OCI-LY1 (cell line): ENCODE measurements at regions not wholly inside any gene's neighbourhood (a gene's known extent, or its start where the extent isn't known, plus 50 kb on each side); places are given as distances from the start of the nearest gene placed in this dataset.

Source experiments
- H2AFZ ChIP-seq: fragments of 200-600 bp; sonication (generic), shearing (Covaris generic); 2 replicates; pipeline ENCODE4 v1.6.0; 2014; ENCODE audit warnings: antibody characterized with exemption, mild to moderate bottlenecking, low read length
- H3F3A ChIP-seq: fragments of 200-600 bp; sonication (generic), shearing (Covaris generic); 2 replicates; pipeline ENCODE4 v1.6.0; 2014; ENCODE audit warnings: mild to moderate bottlenecking, antibody characterized with exemption, low read length, moderate library complexity; ENCODE audit not compliant: insufficient read depth
- H3K27ac ChIP-seq: fragments of 200-600 bp; sonication (generic); 2 replicates; pipeline ENCODE4 v1.5.1; 2014; ENCODE audit warnings: low read length, mixed run types, mild to moderate bottlenecking, low read depth; ENCODE audit not compliant: poor library complexity, severe bottlenecking
- H3K27me3 ChIP-seq: fragments of 200-600 bp; sonication (generic); 2 replicates; pipeline ENCODE4 v1.6.0; 2014; ENCODE audit warnings: antibody characterized with exemption, mild to moderate bottlenecking, low read length, moderate library complexity; ENCODE audit not compliant: insufficient read depth
- H3K36me3 ChIP-seq: fragments of 200-600 bp; sonication (generic); 2 replicates; pipeline ENCODE4 v1.6.1; 2014; ENCODE audit warnings: mild to moderate bottlenecking, antibody characterized with exemption, low read length, moderate library complexity, mixed read lengths; ENCODE audit not compliant: insufficient read depth
- H3K4me1 ChIP-seq: fragments of 200-600 bp; sonication (generic); 2 replicates; pipeline ENCODE4 v1.5.1; 2014; ENCODE audit warnings: mild to moderate bottlenecking, low read length, moderate library complexity; ENCODE audit not compliant: insufficient read depth, severe bottlenecking
- H3K4me2 ChIP-seq: fragments of 200-600 bp; sonication (generic), shearing (Covaris generic); 2 replicates; pipeline ENCODE4 v1.6.1; 2014; ENCODE audit warnings: low read length
- H3K4me3 ChIP-seq: fragments of 200-600 bp; sonication (generic); 2 replicates; pipeline ENCODE4 v1.5.1; 2014; ENCODE audit warnings: low read length, low read depth, mild to moderate bottlenecking, mixed read lengths; ENCODE audit not compliant: poor library complexity, severe bottlenecking
- H3K79me2 ChIP-seq: fragments of 200-600 bp; shearing (Covaris generic); 2 replicates; pipeline ENCODE4 v1.6.1; 2016; ENCODE audit warnings: mixed run types, low read length, mixed read lengths; ENCODE audit not compliant: insufficient read depth
- H3K9ac ChIP-seq: fragments of 200-600 bp; sonication (generic), shearing (Covaris generic); 2 replicates; pipeline ENCODE4 v1.6.1; 2014; ENCODE audit warnings: mild to moderate bottlenecking, low read length, mixed read lengths
- H3K9me2 ChIP-seq: fragments of 200-600 bp; sonication (generic), shearing (Covaris generic); 2 replicates; pipeline ENCODE4 v1.6.1; 2014; ENCODE audit warnings: low read depth, mild to moderate bottlenecking, low read length, mixed read lengths
- H3K9me3 ChIP-seq: fragments of 200-600 bp; shearing (Covaris generic); 2 replicates; pipeline ENCODE4 v1.6.1; 2014; ENCODE audit warnings: low read length, mixed read lengths
- H4K20me1 ChIP-seq: fragments of 200-600 bp; sonication (generic), shearing (Covaris generic); 2 replicates; pipeline ENCODE4 v1.6.0; 2016; ENCODE audit warnings: mild to moderate bottlenecking, low read length; ENCODE audit not compliant: insufficient read depth
- EZH2 ChIP-seq: fragments of 200-600 bp; sonication (generic), shearing (Covaris generic); IDR thresholded peaks from 2 replicates; pipeline ENCODE4 v1.8.0; 2017; ENCODE audit warnings: borderline replicate concordance, mixed run types, mild to moderate bottlenecking, antibody characterized with exemption, low read length, moderate library complexity, mixed read lengths
- TF ChIP-seq, protein P1 (sequence below): fragments of 200-600 bp; sonication (generic), shearing (Covaris generic); IDR thresholded peaks from 2 replicates; pipeline ENCODE4 v1.5.1; 2017; ENCODE audit warnings: mild to moderate bottlenecking, antibody characterized with exemption, low read length, moderate library complexity, mixed read lengths

- Histone ChIP-seq H3K9me2 (no peaks in the 10 kb centered on the region), H4K20me1 (no peaks in the 10 kb centered on the region), H3K36me3 (no peaks in the 10 kb centered on the region), H3K9ac (no peak overlapping the region), H3F3A (no peaks in the 10 kb centered on the region), H3K79me2 (no peaks in the 10 kb centered on the region), H3K4me1 (peaks cover 11% of the 10 kb centered on the region), H3K4me3 (no peak overlapping the region), H2AFZ (no peak overlapping the region), H3K4me2 (no peak overlapping the region), H3K9me3 (no peaks in the 10 kb centered on the region), H3K27ac (no peak overlapping the region), H3K27me3 (no peaks in the 10 kb centered on the region)
- TF ChIP-seq, protein P1, sequence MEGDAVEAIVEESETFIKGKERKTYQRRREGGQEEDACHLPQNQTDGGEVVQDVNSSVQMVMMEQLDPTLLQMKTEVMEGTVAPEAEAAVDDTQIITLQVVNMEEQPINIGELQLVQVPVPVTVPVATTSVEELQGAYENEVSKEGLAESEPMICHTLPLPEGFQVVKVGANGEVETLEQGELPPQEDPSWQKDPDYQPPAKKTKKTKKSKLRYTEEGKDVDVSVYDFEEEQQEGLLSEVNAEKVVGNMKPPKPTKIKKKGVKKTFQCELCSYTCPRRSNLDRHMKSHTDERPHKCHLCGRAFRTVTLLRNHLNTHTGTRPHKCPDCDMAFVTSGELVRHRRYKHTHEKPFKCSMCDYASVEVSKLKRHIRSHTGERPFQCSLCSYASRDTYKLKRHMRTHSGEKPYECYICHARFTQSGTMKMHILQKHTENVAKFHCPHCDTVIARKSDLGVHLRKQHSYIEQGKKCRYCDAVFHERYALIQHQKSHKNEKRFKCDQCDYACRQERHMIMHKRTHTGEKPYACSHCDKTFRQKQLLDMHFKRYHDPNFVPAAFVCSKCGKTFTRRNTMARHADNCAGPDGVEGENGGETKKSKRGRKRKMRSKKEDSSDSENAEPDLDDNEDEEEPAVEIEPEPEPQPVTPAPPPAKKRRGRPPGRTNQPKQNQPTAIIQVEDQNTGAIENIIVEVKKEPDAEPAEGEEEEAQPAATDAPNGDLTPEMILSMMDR: no peak
- no peak for TF ChIP-seq EZH2
Observed at GRCh38 chr12:61514016-61514415, 746.2 kb upstream of the USP15 start.

DNA sequence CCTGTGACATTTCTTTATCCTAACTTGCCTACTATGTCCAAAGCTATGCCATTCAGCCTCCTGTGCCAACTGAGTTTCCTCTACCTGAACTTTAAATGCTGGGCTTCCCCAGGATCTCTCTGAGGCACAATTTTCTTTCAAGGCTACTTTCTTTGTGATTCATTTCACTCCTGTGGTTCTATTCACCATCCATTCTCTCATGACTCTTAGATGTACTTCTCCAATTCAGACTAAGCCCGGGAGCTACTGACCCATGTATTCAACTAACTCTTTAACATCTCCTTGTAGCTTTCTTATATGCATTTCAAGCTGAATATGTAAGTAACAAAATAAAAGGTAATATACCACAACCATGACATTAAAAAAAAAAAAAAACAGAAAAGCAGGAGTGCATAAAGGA, 738.9 kb upstream of the USP15 start:
- Histone ChIP-seq H3K9ac (no peak overlapping the region), H3K9me2 (no peaks in the 10 kb centered on the region), H3K36me3 (no peaks in the 10 kb centered on the region), H3K9me3 (no peaks in the 10 kb centered on the region), H3K79me2 (no peaks in the 10 kb centered on the region), H3K4me2 (no peak overlapping the region), H3K4me1 (peaks cover 54% of the 10 kb centered on the region), H2AFZ (no peak overlapping the region), H3K27me3 (no peaks in the 10 kb centered on the region), H3F3A (no peaks in the 10 kb centered on the region; the same call in 1 of the 2 replicates), H3K4me3 (no peak overlapping the region), H3K27ac (no peak overlapping the region), H4K20me1 (no peaks in the 10 kb centered on the region)
- TF ChIP-seq, protein P1: no peak
- no peak for TF ChIP-seq EZH2

DNA sequence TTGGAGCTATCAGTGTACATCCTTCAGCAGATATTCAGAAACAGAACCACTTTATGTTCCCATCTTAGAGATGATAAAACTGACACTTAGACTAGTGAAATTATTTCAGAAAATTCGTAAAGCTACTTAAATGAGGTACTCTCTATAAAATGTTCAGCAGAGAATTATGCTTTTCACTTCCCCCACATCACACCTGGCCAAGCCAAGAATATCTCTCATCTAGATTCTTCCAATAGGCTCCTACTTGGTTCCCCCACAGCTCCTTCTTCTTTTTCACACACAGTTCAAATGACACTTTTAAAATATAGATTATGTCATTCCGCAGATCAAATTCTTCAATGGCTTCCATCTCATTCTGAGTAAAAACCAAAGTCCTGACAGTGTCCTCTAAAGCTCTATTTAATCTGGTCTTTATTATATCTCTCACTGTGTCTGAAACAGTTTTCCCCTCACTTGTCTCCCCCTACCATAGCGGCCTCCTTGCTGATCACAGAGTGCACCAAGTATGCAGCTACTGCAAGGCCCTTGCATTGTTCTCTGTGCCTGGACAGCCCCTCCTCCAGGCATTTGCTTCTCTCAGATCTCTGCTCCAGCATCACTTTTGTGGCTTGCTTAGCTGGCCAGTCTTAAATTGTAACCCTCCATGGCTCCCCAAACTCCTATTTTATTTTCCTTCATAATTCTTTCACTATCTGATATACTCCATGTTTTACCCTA, 736.8 kb upstream of the USP15 start:
- peak overlapping the region; percentile 41 for H3K9ac ChIP-seq
- H3K9me2 ChIP-seq: no peaks in the 10 kb centered on the region
- no peaks in the 10 kb centered on the region for H3K79me2 ChIP-seq
- H3K27ac ChIP-seq: peak overlapping the region; percentile 93
- no peak overlapping the region for H2AFZ ChIP-seq
- no peaks in the 10 kb centered on the region for H3K27me3 ChIP-seq
- peaks cover 54% of the 10 kb centered on the region for H3K4me1 ChIP-seq
- H3F3A ChIP-seq: no peaks in the 10 kb centered on the region; the same call in 1 of the 2 replicates
- TF ChIP-seq EZH2: no peak
- TF ChIP-seq, protein P1: no peak
- H3K36me3 ChIP-seq: no peaks in the 10 kb centered on the region
- no peaks in the 10 kb centered on the region for H3K9me3 ChIP-seq
- H3K4me2 ChIP-seq: peak overlapping the region; percentile 64
- no peaks in the 10 kb centered on the region for H4K20me1 ChIP-seq
- peak overlapping the region; percentile 46 for H3K4me3 ChIP-seq
